SK-N-SH treated with all-trans-retinoic acid at 6 μM for 48 hours (cell line): ENCODE measurements at regions not wholly inside any gene's neighbourhood (a gene's known extent, or its start where the extent isn't known, plus 50 kb on each side); places are given as distances from the start of the nearest gene placed in this dataset.

Source experiments
- BACH2 ChIP-seq: fragments of 250-450 bp; sonication (Bioruptor Pico); IDR thresholded peaks from 2 replicates; pipeline ENCODE4 v1.9.0; 2021; ENCODE audit warnings: mild to moderate bottlenecking, borderline replicate concordance
- CSDC2 ChIP-seq: fragments of 250-450 bp; sonication (Bioruptor Pico); IDR thresholded peaks from 2 replicates; pipeline ENCODE4 v1.5.0; 2020; ENCODE audit warnings: mild to moderate bottlenecking, moderate library complexity
- ESRRG ChIP-seq: fragments of 250-450 bp; sonication (Bioruptor Pico); IDR thresholded peaks from 2 replicates; pipeline ENCODE4 v1.6.1; 2021; ENCODE audit warnings: mild to moderate bottlenecking
- GLIS3 ChIP-seq: fragments of 250-450 bp; sonication (Bioruptor Pico); IDR thresholded peaks from 2 replicates; pipeline ENCODE4 v1.5.0; 2020; ENCODE audit warnings: mild to moderate bottlenecking, moderate library complexity
- ISL1 ChIP-seq: fragments of 250-450 bp; sonication (Bioruptor Pico); IDR thresholded peaks from 2 replicates; pipeline ENCODE4 v2.1.2; 2022; ENCODE audit warnings: mild to moderate bottlenecking, moderate library complexity
- PATZ1 ChIP-seq: fragments of 250-450 bp; sonication (Bioruptor Pico); IDR thresholded peaks from 2 replicates; pipeline ENCODE4 v1.8.0; 2020; ENCODE audit warnings: mild to moderate bottlenecking, moderate library complexity, borderline replicate concordance
- RARB ChIP-seq: fragments of 250-450 bp; sonication (Bioruptor Pico); IDR thresholded peaks from 2 replicates; pipeline ENCODE4 v1.8.0; 2021; ENCODE audit warnings: mild to moderate bottlenecking, moderate library complexity
- TCF4 ChIP-seq: fragments of 250-450 bp; sonication (Bioruptor Pico); IDR thresholded peaks from 2 replicates; pipeline ENCODE4 v1.8.0; 2021; ENCODE audit warnings: mild to moderate bottlenecking, moderate library complexity, borderline replicate concordance
- TOX ChIP-seq: fragments of 250-450 bp; sonication (Bioruptor Pico); IDR thresholded peaks from 2 replicates; pipeline ENCODE4 v1.8.0; 2021; ENCODE audit warnings: mild to moderate bottlenecking, moderate library complexity, borderline replicate concordance
- ZFP3 ChIP-seq: fragments of 250-450 bp; sonication (Bioruptor Pico); IDR thresholded peaks from 2 replicates; pipeline ENCODE4 v1.5.0; 2020; ENCODE audit warnings: mild to moderate bottlenecking, moderate library complexity
- ZFP30 ChIP-seq: fragments of 450-650 bp; formaldehyde crosslinking; IDR thresholded peaks from 2 replicates; pipeline ENCODE4 v1.5.0; 2022; ENCODE audit warnings: mild to moderate bottlenecking, moderate library complexity
- ZNF8 ChIP-seq: fragments of 450-650 bp; formaldehyde crosslinking; IDR thresholded peaks from 2 replicates; pipeline ENCODE4 v1.5.0; 2020; ENCODE audit warnings: mild to moderate bottlenecking, moderate library complexity
- TF ChIP-seq, protein P1 (sequence below): fragments of 250-450 bp; sonication (Bioruptor Pico); IDR thresholded peaks from 2 replicates; pipeline ENCODE4 v1.5.0; 2020; ENCODE audit warnings: mild to moderate bottlenecking, moderate library complexity

GRCh38 chr2:226652369-226652768 lies 147.3 kb downstream of the IRS1 start:
- TF ChIP-seq CSDC2 (no peak), ISL1 (CRISPR knock-in tag) (peak; percentile 83), TOX (peak; percentile 90), ZFP30 (CRISPR knock-in tag) (no peak), PATZ1 (no peak), BACH2 (no peak), RARB (CRISPR knock-in tag) (peak; percentile 64; the same call in 1 of the 2 replicates), ZFP3 (no peak), GLIS3 (no peak), TCF4 (CRISPR knock-in tag) (no peak), ZNF8 (CRISPR knock-in tag) (no peak), ESRRG (no peak)
- TF ChIP-seq, protein P1, sequence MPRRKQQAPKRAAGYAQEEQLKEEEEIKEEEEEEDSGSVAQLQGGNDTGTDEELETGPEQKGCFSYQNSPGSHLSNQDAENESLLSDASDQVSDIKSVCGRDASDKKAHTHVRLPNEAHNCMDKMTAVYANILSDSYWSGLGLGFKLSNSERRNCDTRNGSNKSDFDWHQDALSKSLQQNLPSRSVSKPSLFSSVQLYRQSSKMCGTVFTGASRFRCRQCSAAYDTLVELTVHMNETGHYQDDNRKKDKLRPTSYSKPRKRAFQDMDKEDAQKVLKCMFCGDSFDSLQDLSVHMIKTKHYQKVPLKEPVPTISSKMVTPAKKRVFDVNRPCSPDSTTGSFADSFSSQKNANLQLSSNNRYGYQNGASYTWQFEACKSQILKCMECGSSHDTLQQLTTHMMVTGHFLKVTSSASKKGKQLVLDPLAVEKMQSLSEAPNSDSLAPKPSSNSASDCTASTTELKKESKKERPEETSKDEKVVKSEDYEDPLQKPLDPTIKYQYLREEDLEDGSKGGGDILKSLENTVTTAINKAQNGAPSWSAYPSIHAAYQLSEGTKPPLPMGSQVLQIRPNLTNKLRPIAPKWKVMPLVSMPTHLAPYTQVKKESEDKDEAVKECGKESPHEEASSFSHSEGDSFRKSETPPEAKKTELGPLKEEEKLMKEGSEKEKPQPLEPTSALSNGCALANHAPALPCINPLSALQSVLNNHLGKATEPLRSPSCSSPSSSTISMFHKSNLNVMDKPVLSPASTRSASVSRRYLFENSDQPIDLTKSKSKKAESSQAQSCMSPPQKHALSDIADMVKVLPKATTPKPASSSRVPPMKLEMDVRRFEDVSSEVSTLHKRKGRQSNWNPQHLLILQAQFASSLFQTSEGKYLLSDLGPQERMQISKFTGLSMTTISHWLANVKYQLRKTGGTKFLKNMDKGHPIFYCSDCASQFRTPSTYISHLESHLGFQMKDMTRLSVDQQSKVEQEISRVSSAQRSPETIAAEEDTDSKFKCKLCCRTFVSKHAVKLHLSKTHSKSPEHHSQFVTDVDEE (CRISPR knock-in tag) = no peak
